ENCODE measurements at regions not wholly inside any gene's neighbourhood (a gene's known extent, or its start where the extent isn't known, plus 50 kb on each side); places are given as distances from the start of the nearest gene placed in this dataset.

- no peak for TF ChIP-seq CTCF (conservative IDR thresholded peaks at IDR 0.05)
- TF ChIP-seq EZH2 (IDR thresholded peaks at IDR 0.05; ENCODE audit: low read depth) = no peak
Measured at GRCh38 chr11:8792710-8793109, 110.1 kb downstream of the RPL27A start.
